ENCODE measurements at regions not wholly inside any gene's neighbourhood (a gene's known extent, or its start where the extent isn't known, plus 50 kb on each side); places are given as distances from the start of the nearest gene placed in this dataset.

- H2AFZ ChIP-seq: no peak overlapping the region
- no peak for DNase-seq
- no peaks in the 10 kb centered on the region for H3K36me3 ChIP-seq (ENCODE audit: low read depth)
- no peaks in the 10 kb centered on the region for H3F3A ChIP-seq (ENCODE audit: insufficient read depth, low read depth)
- no peak for TF ChIP-seq CTCF (conservative IDR thresholded peaks at IDR 0.05)
- TF ChIP-seq EZH2 (IDR thresholded peaks at IDR 0.05; ENCODE audit: low read depth): no peak
- H3K9me2 ChIP-seq (ENCODE audit: insufficient read depth): no peaks in the 10 kb centered on the region
- H3K27ac ChIP-seq: no peak overlapping the region
- BruUV-seq (replicated peaks): no TSS peak
- no peaks in the 10 kb centered on the region for H3K4me1 ChIP-seq (replicated peaks; ENCODE audit: insufficient read depth)
- no peaks in the 10 kb centered on the region for H3K9me3 ChIP-seq (ENCODE audit: insufficient read depth, low read depth)
- no peaks in the 10 kb centered on the region for H3K27me3 ChIP-seq (ENCODE audit: insufficient read depth, low read depth)
- intact Hi-C loops (cut with micrococcal nuclease; ENCODE audit: unreplicated experiment): no loop called here
- H4K20me1 ChIP-seq (ENCODE audit: insufficient read depth): no peaks in the 10 kb centered on the region
- no peak overlapping the region for H3K4me3 ChIP-seq
- CTCF ChIA-PET: no interaction called here
- no peak overlapping the region for H3K4me2 ChIP-seq
- POLR2A ChIA-PET (ENCODE audit: unreplicated experiment): no interaction called here
- no peaks in the 10 kb centered on the region for H3K79me2 ChIP-seq (ENCODE audit: low read depth)
These were observed 148.0 kb upstream of the MITF start for GRCh38 chr3:69591164-69591736.

- no peaks in the 10 kb centered on the region for H3K9me3 ChIP-seq (ENCODE audit: insufficient read depth, low read depth)
- intact Hi-C loops (cut with micrococcal nuclease; ENCODE audit: unreplicated experiment): no loop called here
- BruUV-seq (replicated peaks): no TSS peak
These were observed 149.2 kb upstream of the MITF start for GRCh38 chr3:69590111-69590510.

GRCh38 chr3:69588170-69588569 is 151.1 kb upstream of the MITF start:
- Histone ChIP-seq H3K9me3 (ENCODE audit: insufficient read depth, low read depth) (no peaks in the 10 kb centered on the region), H3K36me3 (ENCODE audit: low read depth) (no peaks in the 10 kb centered on the region), H3K79me2 (ENCODE audit: low read depth) (no peaks in the 10 kb centered on the region), H3K4me2 (no peak overlapping the region), H3K27me3 (ENCODE audit: insufficient read depth, low read depth) (no peaks in the 10 kb centered on the region), H2AFZ (no peak overlapping the region), H3K4me3 (no peak overlapping the region), H4K20me1 (ENCODE audit: insufficient read depth) (no peaks in the 10 kb centered on the region), H3K4me1 (replicated peaks; ENCODE audit: insufficient read depth) (no peaks in the 10 kb centered on the region), H3F3A (ENCODE audit: insufficient read depth, low read depth) (no peaks in the 10 kb centered on the region), H3K9me2 (ENCODE audit: insufficient read depth) (no peaks in the 10 kb centered on the region), H3K27ac (no peak overlapping the region)
- intact Hi-C loops (cut with micrococcal nuclease; ENCODE audit: unreplicated experiment): no loop called here
- POLR2A ChIA-PET (ENCODE audit: unreplicated experiment): no interaction called here
- CTCF ChIA-PET: no interaction called here
- no TSS peak for BruUV-seq (replicated peaks)
- no peak for DNase-seq
- TF ChIP-seq EZH2 (IDR thresholded peaks at IDR 0.05; ENCODE audit: low read depth) (no peak), CTCF (conservative IDR thresholded peaks at IDR 0.05) (no peak)

More at GRCh38 chr3:69590111-69590510, 149.2 kb upstream of the MITF start:
- Histone ChIP-seq H3K36me3 (ENCODE audit: low read depth) (no peaks in the 10 kb centered on the region), H2AFZ (no peak overlapping the region), H3K9me2 (ENCODE audit: insufficient read depth) (no peaks in the 10 kb centered on the region), H3K4me2 (no peak overlapping the region), H3K4me1 (replicated peaks; ENCODE audit: insufficient read depth) (no peaks in the 10 kb centered on the region), H3K27ac (no peak overlapping the region), H3K27me3 (ENCODE audit: insufficient read depth, low read depth) (no peaks in the 10 kb centered on the region), H3F3A (ENCODE audit: insufficient read depth, low read depth) (no peaks in the 10 kb centered on the region), H3K79me2 (ENCODE audit: low read depth) (no peaks in the 10 kb centered on the region), H3K4me3 (no peak overlapping the region), H4K20me1 (ENCODE audit: insufficient read depth) (no peaks in the 10 kb centered on the region)
- POLR2A ChIA-PET (ENCODE audit: unreplicated experiment): no interaction called here
- DNase-seq: no peak
- CTCF ChIA-PET: no interaction called here
- no peak for TF ChIP-seq EZH2 (IDR thresholded peaks at IDR 0.05; ENCODE audit: low read depth)
- no peak for TF ChIP-seq CTCF (conservative IDR thresholded peaks at IDR 0.05)
